Esophagus squamous epithelium (tissue), 5 donors: ENCODE measurements at regions not wholly inside any gene's neighbourhood (a gene's known extent, or its start where the extent isn't known, plus 50 kb on each side); places are given as distances from the start of the nearest gene placed in this dataset.

Source experiments
- DNase-seq: peaks from one replicate; lab custom pipeline; 2025; lab: John Stamatoyannopoulos, UW
- H3K27ac ChIP-seq, 4 donors: fragments of 200-600 bp; sonication (generic); one replicate each; pipeline ENCODE4 v1.5.1; 2016 to 2019; ENCODE audit warnings: mild to moderate bottlenecking in 1 of 4
- H3K27me3 ChIP-seq, 4 donors: fragments of 200-600 bp; sonication (generic); 1 replicate in 3 of 4; 2 replicates in 1 of 4; pipeline versions ENCODE4 v1.5.1 to v1.6.0; 2017 to 2021; ENCODE audit warnings: antibody characterized with exemption in 1 of 4
- H3K36me3 ChIP-seq, 3 donors: fragments of 200-600 bp; sonication (generic); one replicate each; pipeline ENCODE4 v1.5.1; 2016 to 2019
- H3K4me1 ChIP-seq, 3 donors: fragments of 200-600 bp; sonication (generic); one replicate each; pipeline ENCODE4 v1.5.1; 2017 to 2019
- H3K4me3 ChIP-seq, 4 donors: fragments of 200-600 bp; sonication (generic); 1 replicate in 3 of 4; 2 replicates in 1 of 4; pipeline ENCODE4 v1.5.1; 2016 to 2019; ENCODE audit warnings: mild to moderate bottlenecking in 2 of 4, moderate library complexity in 1 of 4
- H3K9me3 ChIP-seq, 3 donors: fragments of 200-600 bp; sonication (generic); one replicate each; pipeline ENCODE4 v1.5.1; 2016 to 2019
- POLR2A ChIP-seq, 4 donors: fragments of 450-650 bp; IDR thresholded peaks; one replicate each; pipeline ENCODE4 v1.6.1; 2017; ENCODE audit warnings: antibody characterized with exemption in 4 of 4, mild to moderate bottlenecking in 4 of 4, moderate library complexity in 3 of 4
- WGBS, 2 donors: methylation state at CpG; one replicate each; pipeline ENCODE4 v1.1.5; 2018; 5-methylcytosine and 5-hydroxymethylcytosine counted together
- intact Hi-C: fragments of 100-400 bp; cut with DNase I; formaldehyde crosslinking; loops from one replicate; pipeline ENCODE4 v1.15.0; 2022
- TF ChIP-seq, protein P1 (sequence below), 6 experiments: fragments of 450-650 bp in 4 of 6; fragments of 200-600 bp in 2 of 6; sonication (generic) in 2 of 6; IDR thresholded peaks; one replicate each; pipeline ENCODE4 v1.5.1; 2016 to 2019; ENCODE audit warnings: antibody characterized with exemption in 6 of 6, mild to moderate bottlenecking in 4 of 6, moderate library complexity in 4 of 6
- donor health status: DM: yes; HTN: yes; CAD: no.

DNA sequence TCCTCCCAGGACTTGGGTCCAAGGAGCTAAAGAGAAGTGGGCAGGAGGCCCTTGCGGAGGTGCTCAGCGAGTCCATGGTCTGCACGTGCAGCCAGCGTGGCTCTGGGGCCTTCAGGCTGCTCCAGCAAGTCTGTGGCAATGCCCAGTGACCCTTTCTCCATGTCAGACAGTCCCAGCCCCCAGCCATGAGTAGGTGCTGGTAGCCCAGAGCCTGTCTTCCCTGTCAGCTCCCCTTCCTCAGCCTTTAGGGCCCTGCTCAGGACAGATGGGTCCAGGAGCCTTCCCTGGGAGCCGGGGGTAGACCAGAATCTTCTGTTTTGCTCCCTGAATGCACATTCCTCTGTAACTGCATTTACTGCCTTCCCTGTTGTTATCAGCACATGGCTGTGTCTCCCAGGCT is 147.2 kb upstream of the IRX2 start:
- Histone ChIP-seq H3K9me3 (no peaks in the 10 kb centered on the region), H3K27ac (no peak overlapping the region), H3K27me3 (no peaks in the 10 kb centered on the region), H3K4me1 (no peaks in the 10 kb centered on the region), H3K4me3 (no peak overlapping the region), H3K36me3 (no peaks in the 10 kb centered on the region)
- intact Hi-C loops: no loop called here
- TF ChIP-seq, protein P1, sequence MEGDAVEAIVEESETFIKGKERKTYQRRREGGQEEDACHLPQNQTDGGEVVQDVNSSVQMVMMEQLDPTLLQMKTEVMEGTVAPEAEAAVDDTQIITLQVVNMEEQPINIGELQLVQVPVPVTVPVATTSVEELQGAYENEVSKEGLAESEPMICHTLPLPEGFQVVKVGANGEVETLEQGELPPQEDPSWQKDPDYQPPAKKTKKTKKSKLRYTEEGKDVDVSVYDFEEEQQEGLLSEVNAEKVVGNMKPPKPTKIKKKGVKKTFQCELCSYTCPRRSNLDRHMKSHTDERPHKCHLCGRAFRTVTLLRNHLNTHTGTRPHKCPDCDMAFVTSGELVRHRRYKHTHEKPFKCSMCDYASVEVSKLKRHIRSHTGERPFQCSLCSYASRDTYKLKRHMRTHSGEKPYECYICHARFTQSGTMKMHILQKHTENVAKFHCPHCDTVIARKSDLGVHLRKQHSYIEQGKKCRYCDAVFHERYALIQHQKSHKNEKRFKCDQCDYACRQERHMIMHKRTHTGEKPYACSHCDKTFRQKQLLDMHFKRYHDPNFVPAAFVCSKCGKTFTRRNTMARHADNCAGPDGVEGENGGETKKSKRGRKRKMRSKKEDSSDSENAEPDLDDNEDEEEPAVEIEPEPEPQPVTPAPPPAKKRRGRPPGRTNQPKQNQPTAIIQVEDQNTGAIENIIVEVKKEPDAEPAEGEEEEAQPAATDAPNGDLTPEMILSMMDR (IDR thresholded peaks at IDR 0.05): no peak
- TF ChIP-seq POLR2A (IDR thresholded peaks at IDR 0.05): no peak
- DNase-seq: no peak
- 43 to 65% methylated on average over 1 to 3 of the region's 5 CpGs for WGBS, 2 donors

DNA sequence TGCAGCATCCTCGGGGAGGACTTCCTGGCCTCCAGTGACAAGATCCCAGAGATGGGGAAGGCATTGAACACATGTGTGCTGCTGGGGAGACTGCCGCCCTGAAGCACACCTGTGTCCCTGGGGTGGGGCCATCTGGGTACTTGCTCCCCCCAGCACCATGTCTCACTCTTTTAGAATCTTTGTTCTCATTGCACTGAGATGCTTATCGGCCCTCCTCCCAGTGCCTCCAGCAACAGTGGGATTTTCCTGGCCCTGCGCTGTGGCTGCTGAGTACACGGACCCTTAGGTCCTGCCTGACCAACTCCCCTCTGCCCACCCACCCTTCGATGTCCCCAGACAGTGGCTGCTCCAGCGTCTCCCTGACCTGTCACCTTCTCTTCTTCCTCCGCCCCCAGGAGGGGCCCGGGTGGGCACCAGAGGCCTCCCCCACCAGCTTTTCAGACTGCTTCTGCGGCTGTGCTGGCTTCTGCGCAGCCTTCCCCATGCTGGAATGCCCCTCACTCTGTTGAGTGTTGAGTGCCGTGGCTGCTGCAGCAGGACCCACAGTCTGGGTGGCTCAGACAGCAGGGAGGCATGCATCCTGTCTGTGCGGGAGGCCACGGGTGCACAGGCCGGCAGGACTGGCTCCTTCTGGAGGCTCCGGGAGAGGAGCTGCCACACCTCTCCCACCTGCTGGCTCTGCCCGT is 145.9 kb upstream of the IRX2 start:
- H3K9me3 ChIP-seq: no peaks in the 10 kb centered on the region
- WGBS, 2 donors: 73 to 86% methylated on average over 7 to 10 of the region's 17 CpGs

DNA sequence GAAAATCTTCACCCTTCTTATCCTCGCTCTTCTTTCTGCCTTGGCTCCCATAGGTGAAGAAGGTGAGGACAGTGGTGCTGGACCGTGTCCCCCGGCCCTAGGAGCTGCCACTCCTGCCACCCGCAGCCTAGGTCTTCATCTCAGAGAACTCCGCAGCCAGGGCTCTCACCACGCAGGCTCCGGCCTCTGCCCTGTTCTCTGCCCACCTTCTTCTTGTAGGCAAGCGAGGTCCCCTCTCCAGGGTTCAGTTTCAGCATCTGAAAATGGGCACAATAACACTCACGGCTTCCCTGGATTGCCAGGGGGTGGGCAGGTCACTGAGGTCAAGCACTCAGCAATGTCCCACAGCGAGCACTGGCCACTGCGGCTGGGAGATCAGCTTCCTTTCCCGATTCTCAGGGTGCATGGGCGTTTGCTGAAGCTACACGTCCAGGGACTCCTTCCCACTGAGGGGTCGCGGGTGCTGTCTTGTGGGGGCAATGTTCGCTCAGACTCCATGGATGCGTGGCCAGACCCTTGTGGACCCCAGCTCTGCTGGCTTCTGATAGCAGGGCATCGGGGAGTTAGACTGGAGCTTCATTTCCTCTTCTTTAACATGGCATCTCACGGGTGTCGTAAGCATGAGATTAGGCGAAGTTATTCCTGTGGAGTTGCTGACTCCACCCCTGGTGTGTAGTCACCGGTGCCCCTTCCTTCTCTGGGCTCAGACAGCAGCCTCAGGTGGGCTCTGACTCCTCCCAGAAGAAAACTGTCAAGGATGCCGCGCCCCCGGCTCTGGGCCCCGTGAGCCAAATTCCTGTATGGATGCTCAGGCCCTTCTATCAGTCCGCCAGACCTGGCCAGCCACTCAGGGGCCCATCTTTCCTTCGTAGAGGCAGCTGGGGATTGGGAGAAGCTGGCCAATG is 145.1 kb upstream of the IRX2 start:
- Histone ChIP-seq H3K36me3 (no peaks in the 10 kb centered on the region), H3K27me3 (no peaks in the 10 kb centered on the region), H3K4me1 (no peaks in the 10 kb centered on the region), H3K4me3 (no peak overlapping the region), H3K9me3 (no peaks in the 10 kb centered on the region), H3K27ac (no peak overlapping the region)
- TF ChIP-seq, protein P1 (IDR thresholded peaks at IDR 0.05): no peak
- no peak for TF ChIP-seq POLR2A (IDR thresholded peaks at IDR 0.05)
- intact Hi-C loops: no loop called here
- DNase-seq: no peak
- 79 to 81% methylated on average over 16 to 23 of the region's 29 CpGs for WGBS, 2 donors

More for the DNA sequence above, 145.9 kb upstream of the IRX2 start:
- intact Hi-C loops: no loop called here
- no peaks in the 10 kb centered on the region for H3K4me1 ChIP-seq
- no peaks in the 10 kb centered on the region for H3K27me3 ChIP-seq
- TF ChIP-seq POLR2A (IDR thresholded peaks at IDR 0.05): no peak
- TF ChIP-seq, protein P1 (IDR thresholded peaks at IDR 0.05): no peak
- no peak for DNase-seq
- H3K36me3 ChIP-seq: no peaks in the 10 kb centered on the region
- no peak overlapping the region for H3K4me3 ChIP-seq
- no peak overlapping the region for H3K27ac ChIP-seq

DNA sequence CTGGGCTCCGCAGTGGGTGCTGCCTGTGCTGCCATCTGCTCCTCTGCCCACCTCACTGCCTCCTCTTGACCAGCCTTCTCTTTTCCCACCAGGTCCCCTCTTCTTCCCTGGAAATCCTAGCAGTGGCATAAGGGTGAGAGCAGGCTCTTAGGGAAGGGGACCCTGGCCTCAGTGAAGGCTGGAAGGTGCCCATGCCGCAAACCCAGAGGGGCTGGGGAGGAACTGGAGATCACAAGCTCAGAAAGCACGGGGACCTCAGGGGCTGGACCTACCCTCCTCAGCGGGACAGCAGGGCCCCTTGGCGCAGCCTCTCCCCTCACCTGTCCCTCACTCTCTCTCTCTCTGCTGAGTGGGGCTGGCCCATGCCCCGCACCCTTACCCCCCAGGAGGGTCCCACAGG is 144.4 kb upstream of the IRX2 start:
- intact Hi-C loops: no loop called here
- Histone ChIP-seq H3K9me3 (no peaks in the 10 kb centered on the region), H3K4me1 (no peaks in the 10 kb centered on the region), H3K27ac (no peak overlapping the region), H3K36me3 (no peaks in the 10 kb centered on the region), H3K27me3 (no peaks in the 10 kb centered on the region), H3K4me3 (no peak overlapping the region)
- TF ChIP-seq, protein P1 (IDR thresholded peaks at IDR 0.05): no peak
- TF ChIP-seq POLR2A (IDR thresholded peaks at IDR 0.05): no peak
- no peak for DNase-seq
- no CpG with 5 or more reads among the region's 6 CpGs for WGBS, 2 donors

DNA sequence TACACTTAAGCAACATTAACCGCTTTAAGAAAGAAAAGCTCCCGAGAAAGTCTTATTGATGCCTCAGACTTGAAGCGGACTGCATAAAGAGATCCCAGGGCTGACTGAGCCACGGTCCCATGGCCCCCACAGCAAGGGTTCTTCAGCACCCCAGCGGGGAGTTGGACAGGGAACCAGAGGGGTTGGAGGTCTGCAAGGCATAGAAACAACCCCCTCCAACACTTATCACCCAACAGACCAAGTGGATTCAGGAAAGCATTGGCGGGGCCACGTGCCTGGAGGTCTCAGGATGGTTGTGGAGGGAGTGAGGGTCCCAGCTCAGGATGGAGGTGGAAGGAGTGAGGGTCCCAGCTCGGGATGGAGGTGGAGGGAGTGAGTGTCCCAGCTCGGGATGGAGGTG is 143.7 kb upstream of the IRX2 start:
- no peak for DNase-seq
- no peaks in the 10 kb centered on the region for H3K9me3 ChIP-seq
- TF ChIP-seq, protein P1 (IDR thresholded peaks at IDR 0.05): no peak
- TF ChIP-seq POLR2A (IDR thresholded peaks at IDR 0.05): no peak
- 66 to 69% methylated on average over 5 to 6 of the region's 9 CpGs for WGBS, 2 donors
- no peaks in the 10 kb centered on the region for H3K4me1 ChIP-seq
- intact Hi-C loops: no loop called here
- no peak overlapping the region for H3K4me3 ChIP-seq
- no peaks in the 10 kb centered on the region for H3K36me3 ChIP-seq
- no peak overlapping the region for H3K27ac ChIP-seq
- H3K27me3 ChIP-seq: no peaks in the 10 kb centered on the region
